Activated T-helper 1 cell treated with anti-CD3 and anti-CD28 coated beads, Interleukin-12 subunit alpha, Interleukin-12 subunit beta, Interleukin-2, Interleukin-4 antibody, amounts not matched to agents 30 ng/mL and 10 ng/mL and 1 ng/mL, durations not matched to agents 14 hours and 24 hours and 36 hours (primary cell): ENCODE measurements at regions not wholly inside any gene's neighbourhood (a gene's known extent, or its start where the extent isn't known, plus 50 kb on each side); places are given as distances from the start of the nearest gene placed in this dataset.

ENCODE experiments used
- DNase-seq: peaks from one replicate; pipeline ENCODE4 v3.0.0; 2021; ENCODE audit warnings: low spot score
- H3K27ac Mint-ChIP-seq: one replicate; pipeline ENCODE4 v1.8.0; 2021; ENCODE audit warnings: mild to moderate bottlenecking, mixed read lengths
- H3K27me3 Mint-ChIP-seq: one replicate; pipeline ENCODE4 v1.8.0; 2022; ENCODE audit warnings: mild to moderate bottlenecking, moderate library complexity, mixed read lengths; ENCODE audit not compliant: insufficient read depth
- H3K36me3 Mint-ChIP-seq: one replicate; pipeline ENCODE4 v1.8.0; 2021; ENCODE audit warnings: low read depth, mixed read lengths
- H3K4me1 Mint-ChIP-seq: one replicate; pipeline ENCODE4 v1.8.0; 2021; ENCODE audit warnings: low read depth, mixed read lengths
- H3K4me3 Mint-ChIP-seq: one replicate; pipeline ENCODE4 v1.8.0; 2021; ENCODE audit warnings: mild to moderate bottlenecking, moderate library complexity, mixed read lengths
- H3K9me3 Mint-ChIP-seq: one replicate; pipeline ENCODE4 v1.8.0; 2021; ENCODE audit warnings: mixed read lengths
- intact Hi-C: fragments of 100-400 bp; cut with micrococcal nuclease; formaldehyde crosslinking; loops from one replicate; pipeline ENCODE4 v1.15.1; 2024

DNA sequence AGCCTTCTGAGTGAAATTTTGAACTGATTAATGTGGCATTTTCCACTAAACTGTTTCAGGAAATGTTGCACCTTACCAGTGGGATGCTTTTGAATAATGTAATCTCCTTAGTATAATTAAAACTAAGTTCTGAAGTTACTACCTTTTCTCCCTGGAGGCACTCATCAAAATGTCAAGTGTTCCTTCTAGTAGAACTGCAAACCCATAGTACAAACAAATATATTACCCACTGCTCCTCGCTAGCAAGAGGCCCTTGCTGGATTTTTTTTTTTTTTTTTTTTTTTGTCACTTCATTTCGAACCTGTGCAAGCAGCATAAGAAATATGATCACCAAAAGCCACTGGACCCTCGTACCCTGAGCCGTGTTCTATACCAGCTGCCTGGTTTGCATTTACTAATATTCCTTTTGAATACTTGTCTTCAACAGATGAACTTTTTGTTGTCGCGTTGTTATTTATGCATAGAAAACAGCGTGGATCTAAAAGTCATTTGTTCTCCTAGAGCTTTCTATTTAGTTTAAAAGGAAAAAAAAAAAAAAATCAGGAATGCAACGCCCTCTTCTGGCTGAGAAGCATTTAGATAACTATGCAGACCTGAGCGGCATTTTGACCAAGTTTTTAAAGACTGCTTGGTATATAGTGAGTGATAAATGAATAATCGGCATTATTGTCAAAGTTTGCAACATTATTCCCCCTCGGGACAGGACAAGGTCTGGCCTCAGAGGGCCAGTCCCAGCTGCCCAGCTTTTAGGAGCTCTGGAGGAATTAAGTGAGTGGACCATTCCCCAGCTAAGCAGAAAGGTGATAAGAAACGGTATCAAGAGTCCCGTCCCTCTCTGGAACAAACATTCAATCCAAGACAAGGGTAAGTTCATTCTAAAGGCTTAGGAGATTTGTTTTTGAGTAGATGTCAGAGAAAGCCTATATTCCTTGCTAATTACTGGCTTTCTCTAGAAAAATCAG, 162.5 kb upstream of the KIF2A start:
- DNase-seq: no peak
- Mint-ChIP-seq H3K4me3 (no peak overlapping the region), H3K36me3 (no peaks in the 10 kb centered on the region), H3K27me3 (peaks cover 20% of the 10 kb centered on the region), H3K27ac (no peak overlapping the region), H3K4me1 (no peaks in the 10 kb centered on the region), H3K9me3 (no peaks in the 10 kb centered on the region)
- intact Hi-C loops: loop anchor here (5.0 kb wide), 1 partner anchor 1086 kb away; no protein-coding TSS in a partner anchor

GRCh38 chr5:62144401-62145022, 161.5 kb upstream of the KIF2A start:
- no peak overlapping the region for H3K27ac Mint-ChIP-seq
- H3K27me3 Mint-ChIP-seq: peaks cover 20% of the 10 kb centered on the region
- H3K4me1 Mint-ChIP-seq: no peaks in the 10 kb centered on the region
- no peak for DNase-seq
- no peaks in the 10 kb centered on the region for H3K9me3 Mint-ChIP-seq
- intact Hi-C loops: loop anchor here (5.0 kb wide), 1 partner anchor 1087 kb away; no protein-coding TSS in a partner anchor
- no peak overlapping the region for H3K4me3 Mint-ChIP-seq
- H3K36me3 Mint-ChIP-seq: no peaks in the 10 kb centered on the region

GRCh38 chr5:62149879-62150278, 156.1 kb upstream of the KIF2A start:
- DNase-seq: no peak
- intact Hi-C loops: no loop called here
- Mint-ChIP-seq H3K4me1 (no peaks in the 10 kb centered on the region), H3K27ac (no peak overlapping the region), H3K4me3 (no peak overlapping the region), H3K9me3 (peaks cover 11% of the 10 kb centered on the region), H3K27me3 (no peaks in the 10 kb centered on the region), H3K36me3 (no peaks in the 10 kb centered on the region)

GRCh38 chr5:62152394-62153087, 153.5 kb upstream of the KIF2A start:
- H3K9me3 Mint-ChIP-seq: peaks cover 25% of the 10 kb centered on the region
- H3K27ac Mint-ChIP-seq: no peak overlapping the region
- no peak overlapping the region for H3K4me3 Mint-ChIP-seq
- no peak for DNase-seq
- intact Hi-C loops: no loop called here
- H3K36me3 Mint-ChIP-seq: no peaks in the 10 kb centered on the region
- peaks cover 2% of the 10 kb centered on the region for H3K27me3 Mint-ChIP-seq
- no peaks in the 10 kb centered on the region for H3K4me1 Mint-ChIP-seq

GRCh38 chr5:62154758-62155157, 151.2 kb upstream of the KIF2A start:
- peaks cover 25% of the 10 kb centered on the region for H3K9me3 Mint-ChIP-seq
- no peaks in the 10 kb centered on the region for H3K4me1 Mint-ChIP-seq
- no peaks in the 10 kb centered on the region for H3K36me3 Mint-ChIP-seq
- no peak for DNase-seq
- no peak overlapping the region for H3K4me3 Mint-ChIP-seq
- peaks cover 2% of the 10 kb centered on the region for H3K27me3 Mint-ChIP-seq
- no peak overlapping the region for H3K27ac Mint-ChIP-seq
- intact Hi-C loops: no loop called here

GRCh38 chr5:62155988-62156387, 150.0 kb upstream of the KIF2A start:
- intact Hi-C loops: no loop called here
- Mint-ChIP-seq H3K36me3 (no peaks in the 10 kb centered on the region), H3K4me1 (no peaks in the 10 kb centered on the region), H3K27ac (no peak overlapping the region), H3K9me3 (peaks cover 25% of the 10 kb centered on the region), H3K4me3 (no peak overlapping the region), H3K27me3 (peaks cover 2% of the 10 kb centered on the region)
- DNase-seq: no peak

GRCh38 chr5:62167561-62168057, 138.4 kb upstream of the KIF2A start:
- H3K4me3 Mint-ChIP-seq: no peak overlapping the region
- peaks cover 2% of the 10 kb centered on the region for H3K27me3 Mint-ChIP-seq
- no peaks in the 10 kb centered on the region for H3K4me1 Mint-ChIP-seq
- H3K9me3 Mint-ChIP-seq: peaks cover 7% of the 10 kb centered on the region
- DNase-seq: no peak
- no peak overlapping the region for H3K27ac Mint-ChIP-seq
- intact Hi-C loops: no loop called here
- no peaks in the 10 kb centered on the region for H3K36me3 Mint-ChIP-seq

DNA sequence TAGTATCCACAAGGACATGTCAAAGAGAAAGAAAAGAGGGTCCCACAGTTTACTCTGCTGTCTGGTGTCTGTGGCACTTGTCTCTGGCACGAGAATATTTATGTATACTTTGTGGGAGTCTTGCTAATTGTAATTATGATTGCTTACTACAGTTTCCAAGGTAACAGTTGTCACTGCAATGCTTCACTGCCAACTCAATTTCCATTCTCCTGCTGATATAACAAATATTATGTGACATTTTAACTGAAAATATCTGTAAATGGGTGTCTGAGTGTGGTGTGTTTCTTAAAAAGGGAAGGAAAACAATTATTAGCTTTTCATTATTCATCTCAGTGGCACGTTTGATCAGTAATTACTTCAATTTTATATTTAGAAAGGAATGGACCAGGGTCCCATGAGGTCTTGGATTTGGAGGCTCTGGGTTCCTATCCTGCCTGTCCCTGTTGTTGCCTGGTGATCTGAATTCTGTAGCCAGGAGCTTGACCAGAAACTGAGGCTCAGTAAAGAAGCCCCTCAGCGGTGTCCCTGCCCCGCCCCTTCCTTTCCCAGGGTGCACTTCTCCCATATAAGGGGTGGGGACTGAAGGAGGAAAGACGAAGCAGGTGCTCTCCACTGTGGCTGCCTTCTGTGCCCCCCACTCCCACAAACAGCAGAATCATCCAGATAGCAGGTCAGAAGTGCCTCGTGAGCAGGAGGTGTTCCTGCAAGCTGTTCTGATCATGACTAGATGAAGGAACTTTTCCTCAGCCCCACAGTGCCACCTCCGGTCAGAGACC, 137.3 kb upstream of the KIF2A start:
- H3K27me3 Mint-ChIP-seq: peaks cover under 1% of the 10 kb centered on the region
- no peak overlapping the region for H3K4me3 Mint-ChIP-seq
- no peak for DNase-seq
- no peak overlapping the region for H3K27ac Mint-ChIP-seq
- intact Hi-C loops: no loop called here
- H3K36me3 Mint-ChIP-seq: no peaks in the 10 kb centered on the region
- H3K9me3 Mint-ChIP-seq: peaks cover under 1% of the 10 kb centered on the region
- no peaks in the 10 kb centered on the region for H3K4me1 Mint-ChIP-seq

DNA sequence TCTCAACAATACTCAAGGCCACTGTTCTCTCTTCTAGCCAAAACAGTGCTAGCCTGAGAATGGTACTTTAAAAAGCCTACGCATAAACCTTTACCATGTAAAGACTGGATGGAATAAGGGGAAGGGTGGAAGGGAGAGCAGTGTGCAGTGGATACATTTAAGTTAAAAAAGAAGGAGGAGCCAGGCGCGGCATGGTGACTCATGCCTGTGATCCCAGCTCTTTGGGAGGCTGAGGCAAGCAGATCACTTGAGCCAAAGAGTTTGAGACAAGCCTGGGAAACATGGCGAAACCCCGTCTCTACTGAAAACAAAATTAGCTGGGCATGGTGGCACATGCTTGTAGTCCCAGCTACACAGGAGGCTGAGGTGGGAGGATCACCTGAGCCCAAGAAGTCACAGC, 127.7 kb upstream of the KIF2A start:
- Mint-ChIP-seq H3K4me3 (no peak overlapping the region), H3K27me3 (peaks cover 9% of the 10 kb centered on the region), H3K27ac (no peak overlapping the region), H3K36me3 (no peaks in the 10 kb centered on the region), H3K9me3 (no peaks in the 10 kb centered on the region), H3K4me1 (no peaks in the 10 kb centered on the region)
- DNase-seq: no peak
- intact Hi-C loops: no loop called here

DNA sequence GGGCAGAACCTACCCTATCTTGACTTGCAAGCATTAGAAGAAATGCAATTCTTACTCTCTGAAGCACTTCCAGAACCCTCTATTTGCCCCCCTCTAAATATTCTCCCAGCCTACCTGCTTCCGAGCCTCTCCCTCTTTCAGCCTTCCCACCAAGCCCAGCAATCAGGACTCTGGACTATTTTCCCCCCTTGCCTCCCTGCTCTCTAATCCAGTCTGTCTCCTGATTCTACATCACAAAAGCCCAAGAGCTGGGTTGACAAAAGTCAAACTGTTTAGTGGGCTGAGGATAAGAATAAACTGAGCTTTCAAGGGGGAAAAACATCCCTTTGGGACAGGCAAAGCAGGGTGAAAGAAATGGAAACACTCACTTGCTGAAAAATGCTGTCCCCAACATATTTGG, 123.2 kb upstream of the KIF2A start:
- no peak for DNase-seq
- H3K27ac Mint-ChIP-seq: no peak overlapping the region
- H3K27me3 Mint-ChIP-seq: peaks cover 10% of the 10 kb centered on the region
- no peak overlapping the region for H3K4me3 Mint-ChIP-seq
- intact Hi-C loops: no loop called here
- H3K36me3 Mint-ChIP-seq: no peaks in the 10 kb centered on the region
- H3K4me1 Mint-ChIP-seq: no peaks in the 10 kb centered on the region
- H3K9me3 Mint-ChIP-seq: no peaks in the 10 kb centered on the region

GRCh38 chr5:62183727-62184126, 122.3 kb upstream of the KIF2A start:
- Mint-ChIP-seq H3K9me3 (no peaks in the 10 kb centered on the region), H3K27me3 (peaks cover 10% of the 10 kb centered on the region), H3K36me3 (no peaks in the 10 kb centered on the region), H3K4me3 (no peak overlapping the region), H3K4me1 (no peaks in the 10 kb centered on the region), H3K27ac (no peak overlapping the region)
- intact Hi-C loops: no loop called here
- DNase-seq: no peak

GRCh38 chr5:62184444-62184843, 121.6 kb upstream of the KIF2A start:
- Mint-ChIP-seq H3K27ac (no peak overlapping the region), H3K36me3 (no peaks in the 10 kb centered on the region), H3K9me3 (no peaks in the 10 kb centered on the region), H3K4me1 (no peaks in the 10 kb centered on the region), H3K27me3 (peaks cover 6% of the 10 kb centered on the region), H3K4me3 (no peak overlapping the region)
- intact Hi-C loops: no loop called here
- no peak for DNase-seq
